Hepatocyte (in vitro differentiated cells): ENCODE measurements at regions not wholly inside any gene's neighbourhood (a gene's known extent, or its start where the extent isn't known, plus 50 kb on each side); places are given as distances from the start of the nearest gene placed in this dataset.

Experiments
- EZH2 ChIP-seq: fragments of 200-600 bp; sonication (generic); IDR thresholded peaks from 2 replicates; pipeline ENCODE4 v1.6.1; 2016; ENCODE audit warnings: antibody characterized with exemption, mild to moderate bottlenecking, borderline replicate concordance
- EZH2phosphoT487 ChIP-seq: fragments of 200-600 bp; sonication (generic); IDR thresholded peaks from one replicate; pipeline ENCODE4 v1.6.1; 2018; ENCODE audit warnings: antibody characterized with exemption, mild to moderate bottlenecking, low read depth, moderate library complexity; ENCODE audit not compliant: unreplicated experiment, severe bottlenecking
- TF ChIP-seq, protein P1 (sequence below): fragments of 200-600 bp; sonication (generic); IDR thresholded peaks from 2 replicates; pipeline ENCODE4 v1.5.1; 2016; ENCODE audit warnings: antibody characterized with exemption, mild to moderate bottlenecking; ENCODE audit not compliant: poor library complexity

GRCh38 chr1:192476802-192477298, 98.7 kb upstream of the RGS1 start:
- TF ChIP-seq EZH2phosphoT487, result no peak
- TF ChIP-seq, protein P1, sequence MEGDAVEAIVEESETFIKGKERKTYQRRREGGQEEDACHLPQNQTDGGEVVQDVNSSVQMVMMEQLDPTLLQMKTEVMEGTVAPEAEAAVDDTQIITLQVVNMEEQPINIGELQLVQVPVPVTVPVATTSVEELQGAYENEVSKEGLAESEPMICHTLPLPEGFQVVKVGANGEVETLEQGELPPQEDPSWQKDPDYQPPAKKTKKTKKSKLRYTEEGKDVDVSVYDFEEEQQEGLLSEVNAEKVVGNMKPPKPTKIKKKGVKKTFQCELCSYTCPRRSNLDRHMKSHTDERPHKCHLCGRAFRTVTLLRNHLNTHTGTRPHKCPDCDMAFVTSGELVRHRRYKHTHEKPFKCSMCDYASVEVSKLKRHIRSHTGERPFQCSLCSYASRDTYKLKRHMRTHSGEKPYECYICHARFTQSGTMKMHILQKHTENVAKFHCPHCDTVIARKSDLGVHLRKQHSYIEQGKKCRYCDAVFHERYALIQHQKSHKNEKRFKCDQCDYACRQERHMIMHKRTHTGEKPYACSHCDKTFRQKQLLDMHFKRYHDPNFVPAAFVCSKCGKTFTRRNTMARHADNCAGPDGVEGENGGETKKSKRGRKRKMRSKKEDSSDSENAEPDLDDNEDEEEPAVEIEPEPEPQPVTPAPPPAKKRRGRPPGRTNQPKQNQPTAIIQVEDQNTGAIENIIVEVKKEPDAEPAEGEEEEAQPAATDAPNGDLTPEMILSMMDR, result no peak
- TF ChIP-seq EZH2, result no peak
